GM23338 (cell line): ENCODE measurements at regions not wholly inside any gene's neighbourhood (a gene's known extent, or its start where the extent isn't known, plus 50 kb on each side); places are given as distances from the start of the nearest gene placed in this dataset.

Source experiments
- ATAC-seq: fragments of 200-7000 bp; cut with Tn5 transposase; 3 replicates; pipeline ENCODE4 v1.9.1; 2020
- DNase-seq: peaks from one replicate; pipeline ENCODE4 v3.0.0-alpha.2; 2015; ENCODE audit warnings: low spot score
- H2AFZ ChIP-seq: fragments of 200-600 bp; sonication (generic); 2 replicates; pipeline ENCODE4 v1.8.0; 2016; ENCODE audit warnings: antibody characterized with exemption, mild to moderate bottlenecking, moderate library complexity
- H3F3A ChIP-seq: fragments of 200-600 bp; sonication (generic); replicated peaks from 2 replicates; pipeline ENCODE4 v1.8.0; 2017; ENCODE audit warnings: antibody characterized with exemption, mixed run types, low read depth
- H3K27ac ChIP-seq: fragments of 200-600 bp; sonication (generic); 2 replicates; pipeline ENCODE4 v1.6.1; 2016; ENCODE audit warnings: low read depth
- H3K27me3 ChIP-seq: fragments of 200-600 bp; sonication (generic); 2 replicates; pipeline ENCODE4 v1.8.0; 2016; ENCODE audit warnings: mild to moderate bottlenecking, mixed run types, moderate library complexity; ENCODE audit not compliant: insufficient read depth
- H3K36me3 ChIP-seq: fragments of 200-600 bp; sonication (generic); 2 replicates; pipeline ENCODE4 v1.8.0; 2016; ENCODE audit warnings: mild to moderate bottlenecking; ENCODE audit not compliant: insufficient read depth
- H3K4me1 ChIP-seq: fragments of 200-600 bp; sonication (generic); 2 replicates; pipeline ENCODE4 v1.8.0; 2016; ENCODE audit warnings: mild to moderate bottlenecking, moderate library complexity; ENCODE audit not compliant: insufficient read depth
- H3K4me2 ChIP-seq: fragments of 200-600 bp; sonication (generic); 2 replicates; pipeline ENCODE4 v1.7.1; 2017; ENCODE audit warnings: mixed run types
- H3K4me3 ChIP-seq: fragments of 200-600 bp; sonication (generic); 2 replicates; pipeline ENCODE4 v1.6.1; 2016; ENCODE audit warnings: mixed run types
- H3K79me2 ChIP-seq: fragments of 200-600 bp; sonication (generic); replicated peaks from 2 replicates; pipeline ENCODE4 v1.8.0; 2017; ENCODE audit warnings: mild to moderate bottlenecking; ENCODE audit not compliant: insufficient read depth
- H3K9me2 ChIP-seq: fragments of 200-600 bp; sonication (generic); 2 replicates; pipeline ENCODE4 v1.8.0; 2017; ENCODE audit not compliant: insufficient read depth
- H4K20me1 ChIP-seq: fragments of 200-600 bp; sonication (generic); replicated peaks from 2 replicates; pipeline ENCODE4 v1.8.0; 2017; ENCODE audit warnings: mild to moderate bottlenecking; ENCODE audit not compliant: insufficient read depth
- H3K27ac Mint-ChIP-seq: 2 replicates; pipeline ENCODE4 v1.8.0; 2020; ENCODE audit warnings: inconsistent platforms, mild to moderate bottlenecking, moderate library complexity, mixed read lengths
- H3K27me3 Mint-ChIP-seq: 3 replicates; pipeline ENCODE4 v1.8.0; 2022; ENCODE audit warnings: low read depth, mild to moderate bottlenecking, moderate library complexity, mixed read lengths, inconsistent platforms; ENCODE audit not compliant: insufficient read depth, poor library complexity
- H3K36me3 Mint-ChIP-seq: 3 replicates; pipeline ENCODE4 v1.8.0; 2021; ENCODE audit warnings: low read depth, mild to moderate bottlenecking, inconsistent platforms, moderate library complexity, mixed read lengths
- H3K4me1 Mint-ChIP-seq: 3 replicates; pipeline ENCODE4 v1.8.0; 2020; ENCODE audit warnings: mild to moderate bottlenecking, inconsistent platforms, mixed read lengths
- H3K4me3 Mint-ChIP-seq: 3 replicates; pipeline ENCODE4 v1.8.0; 2021; ENCODE audit warnings: moderate library complexity, mild to moderate bottlenecking, inconsistent platforms, mixed read lengths
- H3K9me3 Mint-ChIP-seq: 3 replicates; pipeline ENCODE4 v1.8.0; 2020; ENCODE audit warnings: moderate library complexity, mild to moderate bottlenecking, inconsistent platforms, mixed read lengths
- CREB1 ChIP-seq: fragments of 250-450 bp; sonication (Bioruptor Pico); IDR thresholded peaks from 2 replicates; pipeline ENCODE4 v1.5.0; 2020; ENCODE audit warnings: low read depth, mild to moderate bottlenecking, moderate library complexity
- CTCF ChIP-seq, 2 experiments: fragments of 200-600 bp in 1 of 2; sonication (generic) in 1 of 2; conservative IDR thresholded peaks; 2 replicates each; pipeline versions ENCODE4 v1.5.1 to v1.6.1; 2016 to 2017; ENCODE audit warnings: antibody characterized with exemption in 2 of 2, low read depth in 2 of 2, mild to moderate bottlenecking in 2 of 2, moderate library complexity in 1 of 2
- ETS1 ChIP-seq: IDR thresholded peaks from 2 replicates; pipeline ENCODE4 v1.6.1; 2016; ENCODE audit warnings: antibody characterized with exemption
- EZH2 ChIP-seq: fragments of 200-600 bp; sonication (generic); IDR thresholded peaks from one replicate; pipeline ENCODE4 v1.8.0; 2017; ENCODE audit warnings: antibody characterized with exemption, mild to moderate bottlenecking, low read depth; ENCODE audit not compliant: unreplicated experiment
- EZH2phosphoT487 ChIP-seq: fragments of 200-600 bp; sonication (generic); IDR thresholded peaks from one replicate; pipeline ENCODE4 v1.8.1; 2018; ENCODE audit warnings: antibody characterized with exemption; ENCODE audit not compliant: unreplicated experiment
- JUNB ChIP-seq: IDR thresholded peaks from one replicate; pipeline ENCODE4 v1.6.1; 2016; ENCODE audit warnings: antibody characterized with exemption; ENCODE audit not compliant: unreplicated experiment
- NANOG ChIP-seq: IDR thresholded peaks from 2 replicates; pipeline ENCODE4 v1.6.1; 2016; ENCODE audit warnings: antibody characterized with exemption, borderline replicate concordance
- POLR2AphosphoS5 ChIP-seq: IDR thresholded peaks from 2 replicates; pipeline ENCODE4 v1.6.1; 2016; ENCODE audit warnings: antibody characterized with exemption, low read depth
- REST ChIP-seq: IDR thresholded peaks from one replicate; pipeline ENCODE4 v1.6.1; 2018; ENCODE audit warnings: antibody characterized with exemption; ENCODE audit not compliant: unreplicated experiment
- STAT1 ChIP-seq: IDR thresholded peaks from one replicate; pipeline ENCODE4 v1.6.1; 2016; ENCODE audit warnings: antibody characterized with exemption; ENCODE audit not compliant: unreplicated experiment
- ZNF114 ChIP-seq: fragments of 250-450 bp; sonication (Bioruptor Pico); IDR thresholded peaks from 2 replicates; pipeline ENCODE4 v1.5.0; 2020; ENCODE audit warnings: mild to moderate bottlenecking, moderate library complexity
- ZNF331 ChIP-seq: fragments of 250-450 bp; sonication (Bioruptor Pico); IDR thresholded peaks from 2 replicates; pipeline ENCODE4 v1.5.0; 2020; ENCODE audit warnings: low read depth, mild to moderate bottlenecking, moderate library complexity
- ZNF462 ChIP-seq: fragments of 250-450 bp; sonication (Bioruptor Pico); IDR thresholded peaks from 2 replicates; pipeline ENCODE4 v1.5.0; 2020; ENCODE audit warnings: mild to moderate bottlenecking, moderate library complexity

- Mint-ChIP-seq H3K4me3 (no peak overlapping the region), H3K27ac (no peak overlapping the region), H3K9me3 (peaks cover 16% of the 10 kb centered on the region), H3K4me1 (peaks cover 10% of the 10 kb centered on the region), H3K36me3 (peaks cover 18% of the 10 kb centered on the region; the same call in 2 of the 3 replicates), H3K27me3 (peaks cover 5% of the 10 kb centered on the region)
- Histone ChIP-seq H3K36me3 (no peaks in the 10 kb centered on the region), H3K4me3 (no peak overlapping the region), H3K79me2 (no peaks in the 10 kb centered on the region), H3K9me2 (peaks cover 6% of the 10 kb centered on the region; the same call in 1 of the 2 replicates), H2AFZ (no peak overlapping the region), H3K4me2 (no peak overlapping the region), H3K4me1 (no peaks in the 10 kb centered on the region), H3K27me3 (no peaks in the 10 kb centered on the region), H4K20me1 (no peaks in the 10 kb centered on the region), H3F3A (no peaks in the 10 kb centered on the region), H3K27ac (no peak overlapping the region)
- DNase-seq (no peak), ATAC-seq (no peak)
- TF ChIP-seq EZH2 (no peak), EZH2phosphoT487 (no peak), ZNF331 (CRISPR knock-in tag) (no peak), CREB1 (no peak), STAT1 (no peak), ZNF462 (CRISPR knock-in tag) (no peak), POLR2AphosphoS5 (no peak), CTCF (conservative IDR thresholded peaks at IDR 0.05; ENCODE audit: low read depth in 2 of 2) (no peak), ETS1 (no peak), JUNB (no peak), REST (no peak), NANOG (no peak), ZNF114 (CRISPR knock-in tag) (no peak)
These were observed 149.6 kb downstream of the BUB3 start for GRCh38 chr10:123303581-123304337.
